NCI-H2227 (cell line): ENCODE measurements at regions not wholly inside any gene's neighbourhood (a gene's known extent, or its start where the extent isn't known, plus 50 kb on each side); places are given as distances from the start of the nearest gene placed in this dataset.

Experiments
- DNase-seq: peaks from one replicate; lab custom pipeline; 2025; ENCODE audit not compliant: unreplicated experiment; lab: John Stamatoyannopoulos, UW

DNA sequence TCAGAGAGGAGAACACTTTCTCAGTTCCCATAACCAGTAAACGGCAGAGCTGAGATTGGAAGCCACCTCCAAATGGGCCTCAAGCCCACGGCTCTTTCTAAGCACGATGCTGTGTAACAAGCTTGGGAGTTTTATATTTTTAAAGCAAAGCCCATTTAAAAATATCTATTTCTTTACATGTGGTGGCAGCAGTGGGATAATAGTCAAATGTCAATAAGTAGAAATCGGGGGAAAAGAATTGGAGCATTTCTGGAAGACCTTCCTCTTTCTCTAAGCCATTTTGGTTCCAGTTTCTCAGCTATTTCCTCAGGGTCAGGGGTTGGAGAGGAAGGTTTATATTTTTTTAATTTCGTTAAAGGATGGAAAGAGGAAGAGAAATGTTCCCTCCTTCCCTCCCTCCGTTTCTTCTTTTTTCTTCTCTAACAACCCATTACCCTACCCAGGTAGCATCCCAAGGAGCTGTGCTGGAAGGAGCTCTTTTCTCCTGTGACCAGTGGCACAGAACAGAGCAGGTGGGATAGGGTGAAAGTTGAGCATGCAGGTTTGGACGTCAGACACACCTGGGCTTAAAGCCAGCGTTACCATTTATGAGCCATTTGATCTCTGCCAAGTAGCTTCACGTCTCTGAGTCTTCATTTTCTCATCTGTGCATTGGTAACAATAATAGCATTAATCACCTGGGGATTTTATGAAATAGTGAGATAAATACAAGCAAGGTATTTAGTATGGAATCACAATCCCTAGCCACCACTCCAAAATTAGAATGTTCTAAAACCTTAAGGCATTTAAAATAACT lies 515.7 kb downstream of the RPS24 start:
- DNase-seq = no peak

DNA sequence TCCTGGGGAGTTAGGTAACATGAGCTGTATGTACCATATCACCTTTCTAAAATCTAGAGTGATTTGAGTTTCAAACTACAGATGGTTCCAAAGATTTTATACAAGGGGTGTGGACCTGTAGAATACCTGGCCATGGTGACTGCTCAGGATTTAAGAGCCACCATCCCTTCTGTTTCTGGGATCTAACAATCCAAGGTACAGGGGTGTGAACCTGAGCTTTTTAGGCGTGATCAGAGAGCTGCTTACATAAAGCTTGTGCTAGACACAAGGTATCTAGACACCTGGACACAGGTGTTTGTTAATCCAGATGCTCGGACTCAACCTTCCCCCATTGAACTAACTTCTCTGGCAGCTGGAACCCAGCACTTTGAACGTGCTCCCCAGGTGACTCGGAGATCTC lies 516.4 kb downstream of the RPS24 start:
- no peak for DNase-seq

DNA sequence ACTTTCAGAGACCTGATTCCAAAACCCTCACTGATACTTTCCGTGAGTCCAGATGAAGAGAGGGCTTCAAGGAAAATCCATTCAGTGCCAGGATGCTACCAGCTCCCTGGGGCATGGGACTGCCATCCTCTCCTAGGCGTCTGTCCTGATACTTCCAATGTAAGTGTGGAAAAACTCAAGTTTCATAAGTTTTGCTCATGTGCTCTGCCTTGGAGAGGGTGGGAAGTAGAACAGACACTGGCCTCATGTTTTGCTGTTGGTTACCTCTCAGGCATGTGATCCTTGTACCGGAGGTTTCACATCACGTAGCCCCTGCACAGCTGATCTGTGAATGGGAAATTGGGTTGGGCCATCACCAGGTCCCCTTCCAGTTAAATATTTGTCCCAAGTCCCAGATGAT lies 517.1 kb downstream of the RPS24 start:
- no peak for DNase-seq

DNA sequence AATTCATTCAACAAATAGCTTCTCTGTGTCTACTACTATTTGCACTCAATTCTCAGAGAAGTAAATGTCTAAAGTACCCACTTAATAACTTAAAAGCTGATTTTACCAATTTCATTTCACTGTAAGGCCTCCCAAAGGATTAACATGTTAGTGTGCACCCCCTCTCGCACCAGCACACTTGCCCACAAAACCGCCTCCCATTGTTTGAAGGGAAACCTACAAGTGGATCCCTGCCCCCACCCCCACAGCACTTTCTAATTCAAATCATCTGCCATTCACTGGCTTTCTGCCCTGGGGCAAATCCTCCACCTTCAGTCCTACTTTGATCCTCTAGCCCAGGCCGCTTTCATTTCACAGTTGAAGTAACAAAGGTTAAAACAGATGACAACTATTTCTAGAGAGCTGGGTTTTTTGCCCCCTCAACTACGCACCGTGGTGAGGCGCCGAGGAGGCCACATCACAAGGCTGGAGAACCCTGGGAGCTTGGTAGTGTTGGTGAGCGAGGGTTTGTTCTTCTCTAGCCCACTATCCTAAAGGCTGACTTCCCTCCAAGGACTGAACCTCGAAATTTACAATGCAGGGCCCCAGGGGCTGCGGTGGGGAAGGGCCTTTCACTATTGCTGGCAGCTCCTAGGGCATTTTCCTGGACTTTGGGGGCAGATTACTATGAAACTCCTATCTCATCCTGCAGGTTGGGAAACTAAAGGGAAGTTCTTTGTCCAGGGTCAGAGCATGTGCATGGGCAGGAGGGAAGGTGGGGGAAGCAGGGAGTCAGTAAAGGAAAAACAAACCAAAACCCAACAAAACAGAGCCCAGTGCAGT lies 517.4 kb upstream of the ZMIZ1 start:
- DNase-seq = no peak

DNA sequence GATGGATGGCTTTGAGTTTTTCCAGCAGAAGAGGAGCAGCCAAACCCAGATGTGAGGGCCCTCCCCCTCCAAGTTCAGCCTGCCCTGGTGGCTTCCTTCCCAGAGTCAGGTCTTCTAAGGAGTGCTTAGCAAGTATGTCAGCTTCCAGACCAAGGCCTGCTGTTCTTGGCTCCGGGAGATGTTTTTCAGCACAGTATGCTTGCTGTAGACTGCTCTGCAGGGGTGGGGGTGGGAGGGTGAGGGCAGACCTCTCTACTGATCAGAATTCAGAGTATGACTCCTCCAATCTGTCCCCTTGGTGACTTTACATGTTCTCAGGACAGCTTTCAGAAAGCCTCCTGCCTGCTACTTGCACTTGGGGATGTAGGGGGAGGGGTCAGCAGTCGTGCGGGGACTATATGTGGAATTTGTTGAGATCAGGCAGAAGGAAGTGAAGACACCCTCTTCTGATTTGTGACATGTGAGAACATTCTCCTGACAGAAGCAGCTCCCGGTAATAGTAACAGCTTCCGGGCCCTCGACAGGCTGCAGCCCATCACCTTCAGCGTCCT lies 516.4 kb upstream of the ZMIZ1 start:
- DNase-seq = no peak

DNA sequence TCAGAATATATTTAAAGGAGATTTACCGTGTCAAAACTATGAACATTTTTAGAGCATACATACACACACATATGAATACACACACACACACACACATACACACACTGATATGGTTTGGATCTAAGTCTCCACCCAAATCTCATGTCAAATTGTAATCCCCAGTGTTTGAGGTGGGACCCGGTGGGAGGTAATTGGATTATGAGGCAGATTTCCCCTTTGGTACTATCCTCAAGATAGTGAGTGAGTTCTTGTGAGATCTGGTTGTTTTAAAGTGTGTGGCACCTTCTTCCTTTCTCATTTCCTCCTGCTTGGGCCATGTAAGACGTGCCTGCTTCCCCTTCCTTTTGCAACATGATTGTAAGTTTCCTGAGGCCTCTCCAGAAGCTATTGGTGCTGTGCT lies 515.0 kb upstream of the ZMIZ1 start:
- DNase-seq = no peak

DNA sequence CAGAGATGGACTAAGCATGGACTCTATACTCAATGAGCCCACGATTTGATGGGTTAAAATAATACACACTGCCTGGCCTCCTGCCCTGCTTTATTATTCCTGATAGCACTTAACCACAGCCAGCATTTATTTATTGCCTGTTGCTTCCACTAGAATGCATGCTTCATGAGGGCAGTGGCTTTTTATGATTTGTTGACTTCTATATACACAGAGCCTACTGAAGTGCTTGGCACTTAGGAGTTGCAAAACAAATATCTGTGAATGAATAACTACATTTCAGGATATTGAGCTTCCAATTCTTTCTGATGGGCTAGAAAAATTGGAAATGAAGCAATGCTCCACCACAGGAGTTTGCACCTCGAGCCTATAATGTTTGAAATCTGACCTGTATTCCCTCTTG lies 513.6 kb upstream of the ZMIZ1 start:
- DNase-seq = no peak

DNA sequence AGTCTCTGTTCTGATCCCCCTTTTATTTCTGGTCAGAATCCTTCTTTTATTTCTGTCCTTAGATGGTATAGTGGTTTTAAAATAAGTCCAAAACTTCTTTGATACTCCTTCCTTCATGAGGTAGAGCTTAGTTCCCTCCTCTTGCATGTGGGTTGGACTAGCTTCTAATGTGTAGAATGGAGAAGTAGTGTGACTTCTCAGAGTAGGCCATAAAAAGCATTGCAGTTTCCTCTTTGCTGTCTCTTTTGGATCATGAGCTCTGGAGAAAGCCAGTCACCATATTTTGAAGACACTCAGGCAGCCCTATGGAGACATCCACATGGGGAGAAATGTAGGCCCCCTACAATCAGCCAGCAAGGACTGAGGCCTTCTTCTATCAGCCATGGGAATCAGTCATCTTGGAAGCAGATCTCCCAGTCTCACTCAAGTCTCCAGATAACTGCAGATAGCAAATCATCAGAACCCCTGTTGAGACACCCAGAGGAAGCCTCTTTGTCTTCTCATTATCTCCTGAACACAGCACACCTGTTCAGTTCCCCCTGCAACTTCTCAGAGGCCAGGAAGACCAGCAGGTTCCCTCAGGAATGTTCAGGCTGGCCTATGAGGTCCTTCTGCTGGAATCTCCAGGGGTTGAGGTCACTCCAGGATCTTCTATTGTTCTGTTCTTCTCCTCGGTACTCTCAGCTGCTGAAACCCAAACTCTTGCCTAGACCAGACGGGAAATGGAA lies 511.9 kb upstream of the ZMIZ1 start:
- no peak for DNase-seq

DNA sequence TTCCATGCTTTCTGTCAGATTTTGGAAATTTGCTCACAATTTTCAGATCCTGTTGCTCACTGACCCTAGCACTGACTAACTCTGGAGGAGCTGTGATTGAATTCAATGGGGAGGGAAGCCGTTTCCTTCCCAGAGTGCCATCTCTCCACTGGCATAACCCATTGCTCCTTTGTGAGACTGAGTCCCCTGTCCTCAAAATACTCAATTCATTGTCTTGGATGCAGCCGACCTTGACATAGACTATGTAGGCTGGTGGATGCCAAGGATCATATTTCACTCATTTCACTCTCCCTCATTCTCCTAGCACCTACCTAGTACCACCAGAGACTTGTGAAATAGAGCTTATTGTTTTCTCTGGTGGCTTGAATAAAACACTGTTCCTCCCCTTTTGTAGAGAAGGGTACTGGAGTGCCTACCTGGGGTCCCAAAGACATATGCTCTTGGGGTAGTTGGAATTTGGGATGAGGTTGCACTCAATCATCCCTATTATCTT lies 511.3 kb upstream of the ZMIZ1 start:
- no peak for DNase-seq

DNA sequence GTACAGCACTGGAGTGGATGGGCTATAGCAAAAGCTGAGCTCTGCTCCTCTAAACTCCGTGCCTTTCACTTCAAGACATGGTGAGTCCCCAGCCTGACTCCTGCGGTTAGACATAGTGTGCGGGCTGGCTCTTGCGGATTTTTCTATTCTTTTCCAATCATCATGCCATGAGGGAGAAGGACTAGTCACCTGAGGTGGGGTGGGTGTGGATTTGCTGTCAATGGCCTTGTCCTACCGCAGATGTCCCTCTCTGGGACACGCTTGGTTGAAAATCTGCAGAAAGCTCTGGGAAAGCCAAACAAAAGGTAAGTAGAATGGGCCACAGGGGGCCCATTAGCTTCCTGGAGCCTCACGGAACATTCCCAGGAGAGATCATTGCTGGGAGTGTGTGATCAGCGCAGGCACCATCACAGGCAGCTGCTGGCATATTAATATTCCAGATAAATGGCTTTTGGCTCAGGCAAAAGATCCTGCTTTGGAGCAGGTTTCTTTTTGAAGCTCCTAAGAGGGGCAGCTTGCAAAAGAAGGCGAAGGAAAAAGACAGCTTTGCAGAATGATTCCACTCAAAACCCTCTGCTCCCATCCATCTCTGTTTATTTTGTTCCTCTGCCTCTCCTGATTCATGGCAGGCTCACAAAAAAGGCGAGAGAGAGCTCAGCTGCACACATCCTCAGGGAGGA lies 509.0 kb upstream of the ZMIZ1 start:
- peak; percentile 23 for DNase-seq

DNA sequence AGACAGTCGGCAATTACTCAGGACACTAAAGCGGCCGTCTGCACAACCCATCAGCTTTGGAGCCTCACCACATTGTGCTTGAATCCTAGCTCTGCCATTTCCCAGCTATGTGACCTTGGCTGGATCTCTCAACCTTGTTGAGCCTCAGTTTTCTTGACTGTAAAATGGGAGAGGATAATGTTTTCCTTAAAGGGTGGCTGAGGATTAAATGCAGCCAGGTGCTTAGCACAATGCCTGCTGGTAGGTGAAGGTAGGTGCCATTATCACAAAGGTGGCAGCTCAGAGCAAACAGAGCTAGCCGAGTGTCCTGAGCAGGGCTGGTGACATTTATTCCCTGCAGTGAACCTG lies 508.5 kb upstream of the ZMIZ1 start:
- no peak for DNase-seq

DNA sequence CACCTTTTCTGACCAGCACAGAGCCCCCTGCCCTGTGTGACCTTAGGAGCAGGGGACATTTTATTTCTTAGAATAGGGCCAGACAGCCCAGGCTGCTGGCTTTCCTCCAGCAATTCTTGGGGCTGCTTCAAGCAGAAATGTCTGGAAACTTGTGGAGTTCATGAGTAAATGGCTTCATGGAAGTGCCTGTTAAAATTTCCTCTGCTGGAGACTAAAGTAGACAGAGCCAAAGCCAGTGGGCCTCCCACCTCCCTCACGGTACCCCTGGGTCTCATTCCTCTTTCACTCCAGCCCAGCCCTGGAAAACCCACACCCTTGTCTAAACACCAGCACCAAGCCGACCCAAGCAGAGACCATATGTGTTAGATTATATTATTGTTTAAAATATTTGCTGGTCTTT lies 505.5 kb upstream of the ZMIZ1 start:
- DNase-seq = no peak

DNA sequence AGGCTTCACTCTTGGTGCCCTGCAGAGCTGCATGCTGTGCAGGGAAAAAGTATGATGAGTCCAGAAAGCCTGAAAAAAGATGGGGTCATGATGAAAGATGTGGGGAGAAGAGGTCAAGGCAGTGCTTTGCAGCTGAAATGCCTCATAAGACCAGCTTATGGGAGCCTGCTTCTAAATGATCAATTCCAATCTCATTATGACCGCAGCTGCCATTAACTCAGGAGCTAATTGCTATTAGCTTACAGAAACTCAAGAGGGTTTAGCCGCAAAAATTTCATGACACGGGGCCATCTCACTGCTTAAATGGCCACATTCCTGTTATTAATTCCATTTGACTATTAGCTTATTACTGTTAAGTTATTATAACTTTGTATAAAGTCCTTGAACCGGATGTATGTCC lies 502.9 kb upstream of the ZMIZ1 start:
- no peak for DNase-seq

DNA sequence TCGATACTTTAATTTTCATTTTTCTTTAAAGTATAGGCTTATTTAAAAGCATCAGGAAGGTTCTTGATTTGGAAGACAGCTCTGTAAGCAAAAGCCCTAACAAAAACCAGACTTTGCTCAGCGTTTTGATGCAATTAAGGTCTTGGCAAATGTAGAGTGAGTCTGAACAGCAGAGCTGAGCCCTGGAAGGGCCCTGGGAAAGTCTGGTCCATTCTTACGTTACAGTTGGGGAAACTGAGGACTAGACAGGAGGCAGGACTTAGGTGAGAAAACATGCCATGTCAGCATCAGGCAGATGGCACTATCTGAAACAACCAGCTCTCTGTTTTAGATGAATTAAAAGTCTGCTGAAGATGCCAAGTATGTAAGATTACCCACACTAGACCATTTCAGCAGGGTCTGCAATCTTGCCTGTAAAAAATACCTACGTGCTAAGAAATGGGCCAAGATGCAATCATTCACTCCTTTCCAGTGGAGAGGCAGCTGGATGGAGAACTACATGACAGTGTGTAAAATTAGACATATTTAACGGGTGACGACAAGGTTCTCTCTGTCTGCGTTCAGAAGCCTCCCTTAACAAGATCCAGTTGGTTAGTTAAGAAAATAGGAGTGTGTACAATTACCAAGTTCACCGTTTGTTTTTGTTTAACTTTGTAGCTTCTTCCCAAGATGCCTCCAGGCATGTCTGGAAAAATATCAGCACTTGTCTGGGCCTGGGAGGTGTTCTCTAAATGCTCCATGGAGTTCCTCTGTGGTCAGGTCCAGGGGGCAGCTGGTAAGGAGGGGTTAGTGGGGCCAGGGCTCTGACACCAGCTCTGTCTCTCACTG lies 502.3 kb upstream of the ZMIZ1 start:
- no peak for DNase-seq

DNA sequence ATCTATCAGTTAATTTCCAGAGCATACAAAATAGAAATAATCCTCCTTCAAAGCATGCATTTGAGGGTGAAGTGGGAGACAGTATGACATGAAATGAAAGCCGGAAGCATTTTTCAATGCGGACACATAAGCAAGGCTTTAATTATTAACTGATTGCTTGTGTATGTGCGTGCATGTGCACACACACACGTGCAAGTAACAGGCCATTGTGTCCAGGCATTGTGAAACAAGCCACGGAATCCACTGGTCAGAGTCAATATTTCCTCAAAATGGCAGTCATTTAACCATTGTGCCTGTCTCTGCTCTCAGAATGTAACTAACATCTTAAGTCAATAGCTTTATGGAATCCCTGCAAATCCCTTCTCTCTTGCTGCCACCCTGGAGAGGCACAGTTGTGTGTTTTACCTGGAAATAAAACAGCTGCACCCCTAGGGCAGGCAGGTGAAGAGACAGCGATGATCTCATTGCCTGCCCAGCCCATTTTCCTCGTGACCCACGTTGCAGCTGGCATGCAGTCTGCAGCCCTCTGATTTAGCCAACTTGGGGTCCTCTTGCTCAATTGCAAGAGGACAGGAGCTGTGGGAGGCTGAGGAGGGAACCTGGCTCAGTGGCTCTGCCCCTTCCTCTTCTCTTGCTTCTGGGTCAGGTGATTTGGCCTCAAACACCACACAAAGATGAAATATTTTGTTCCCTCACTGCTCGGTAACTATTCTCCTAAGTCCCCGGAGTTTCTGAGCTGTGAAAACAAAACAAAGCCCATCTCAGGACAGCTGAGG lies 500.9 kb upstream of the ZMIZ1 start:
- no peak for DNase-seq

DNA sequence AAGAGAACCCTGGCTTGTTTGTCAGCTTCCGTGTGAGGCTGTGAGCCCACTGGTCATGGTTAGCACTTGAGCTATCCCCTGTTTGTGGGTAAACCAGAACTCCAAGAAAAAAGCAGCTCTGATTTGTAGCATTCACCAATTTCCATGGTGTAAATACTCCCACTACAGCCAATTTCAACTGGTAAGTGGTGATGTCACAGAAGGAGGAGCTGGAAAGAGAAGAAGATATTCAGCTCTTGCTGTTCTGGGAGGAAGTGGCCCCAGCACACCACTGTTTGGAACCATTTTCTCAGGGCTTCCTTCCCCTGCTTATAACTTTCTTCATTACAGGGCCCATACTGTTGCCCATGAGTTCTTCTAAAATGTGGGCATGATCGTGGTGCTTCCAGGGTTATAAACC lies 500.1 kb upstream of the ZMIZ1 start:
- DNase-seq = no peak

DNA sequence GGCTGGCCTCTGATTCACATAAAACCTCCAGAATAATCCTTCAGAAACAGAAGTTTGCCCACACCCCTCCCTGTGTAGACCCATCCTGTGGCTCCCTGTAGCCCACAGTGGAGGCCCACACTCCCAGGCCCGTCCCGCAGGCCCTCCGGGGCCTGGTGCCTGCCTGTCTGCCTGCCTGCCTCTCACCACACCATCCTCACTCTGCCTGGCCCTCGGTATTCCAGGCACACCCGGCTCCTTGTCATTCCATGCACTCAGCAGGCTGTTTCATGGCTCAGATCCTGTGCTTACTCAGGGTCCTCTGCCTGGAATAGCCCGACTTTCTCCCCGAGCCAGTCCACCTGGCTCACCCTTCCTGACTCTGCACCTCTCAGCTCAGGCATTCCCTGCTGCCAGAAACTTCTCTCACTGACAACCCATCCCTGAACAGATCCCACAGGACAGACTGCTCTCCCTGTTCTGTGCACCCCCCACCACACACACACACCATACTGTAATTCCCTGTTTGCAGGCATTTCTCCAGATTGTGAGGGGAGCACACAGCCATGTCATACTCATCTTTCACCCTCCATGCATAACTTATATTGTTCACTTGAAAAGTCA lies 498.0 kb upstream of the ZMIZ1 start:
- DNase-seq = no peak

DNA sequence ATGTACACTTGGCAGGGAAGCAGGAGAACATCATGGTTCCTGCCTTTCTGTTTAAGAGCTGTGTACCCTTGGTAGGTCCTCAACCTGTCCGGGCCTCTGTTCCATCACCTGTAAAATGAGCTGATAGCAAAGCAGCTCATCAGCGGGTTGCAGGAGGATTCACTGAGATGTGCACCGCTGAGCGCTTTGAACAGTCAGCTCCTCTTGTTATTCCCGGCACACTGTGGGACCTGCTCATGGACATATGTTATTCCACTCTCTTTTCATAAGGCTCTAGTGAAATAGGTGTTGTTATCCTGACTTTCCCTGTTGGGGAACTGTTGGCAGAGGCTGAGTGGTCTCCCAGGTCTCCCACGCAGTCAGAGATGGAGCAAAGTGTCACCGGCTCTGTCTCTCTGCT lies 497.5 kb upstream of the ZMIZ1 start:
- no peak for DNase-seq

DNA sequence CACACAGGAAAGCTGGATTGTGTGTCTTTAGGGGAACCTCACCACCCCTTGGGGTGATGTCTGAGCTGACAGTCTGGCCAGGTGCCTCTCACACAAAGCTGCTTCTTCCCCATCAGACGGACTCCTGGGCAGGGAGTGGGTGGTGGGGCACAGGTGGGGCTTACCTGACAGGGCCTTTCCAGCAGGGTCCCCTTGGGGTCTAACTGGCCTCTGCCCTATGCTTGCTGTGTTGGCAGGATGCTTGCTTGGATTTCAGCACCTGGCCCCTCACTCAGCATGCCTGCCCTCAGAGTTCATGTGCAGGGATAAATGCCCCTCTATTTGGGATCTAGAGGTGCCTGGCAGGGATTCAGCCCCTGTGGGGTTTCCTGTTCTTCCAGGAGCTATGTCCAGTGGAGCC lies 496.9 kb upstream of the ZMIZ1 start:
- DNase-seq = no peak
